ENCODE measurements at regions not wholly inside any gene's neighbourhood (a gene's known extent, or its start where the extent isn't known, plus 50 kb on each side); places are given as distances from the start of the nearest gene placed in this dataset.

GRCh38 chr17:52762147-52762793 is 603.8 kb upstream of the CA10 start:
- Mint-ChIP-seq H3K27me3 (ENCODE audit: low read depth) (no peaks in the 10 kb centered on the region), H3K27ac (no peak overlapping the region)
- no peak for DNase-seq (ENCODE audit: low spot score in 2 of 2, unreplicated experiment in 2 of 2)

DNA sequence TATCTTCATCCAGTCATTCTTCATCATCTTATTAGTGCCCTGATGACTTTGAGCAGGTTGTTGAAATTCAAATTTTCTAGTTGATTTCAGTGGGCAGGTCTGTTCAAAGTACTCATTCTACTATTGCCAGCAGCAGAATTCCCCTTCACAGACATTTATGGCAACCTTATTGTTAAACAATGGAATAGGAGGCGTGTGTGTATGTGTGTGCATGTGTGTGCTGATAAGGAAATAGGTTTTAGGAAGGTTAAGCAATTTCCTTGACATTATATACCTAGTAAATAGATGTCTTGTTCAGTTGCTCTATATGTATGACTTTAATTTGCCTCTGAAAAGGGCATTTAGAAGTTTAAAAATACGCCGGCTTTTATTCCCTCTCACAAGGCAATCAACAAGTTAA is 601.4 kb upstream of the CA10 start:
- Mint-ChIP-seq H3K9me3 (peaks cover 13% of the 10 kb centered on the region), H3K27me3 (ENCODE audit: low read depth) (no peaks in the 10 kb centered on the region), H3K36me3 (no peaks in the 10 kb centered on the region), H3K27ac (no peak overlapping the region), H3K4me1 (no peaks in the 10 kb centered on the region), H3K4me3 (no peak overlapping the region)
- DNase-seq (ENCODE audit: low spot score in 2 of 2, unreplicated experiment in 2 of 2): no peak
- TF ChIP-seq, protein P1, sequence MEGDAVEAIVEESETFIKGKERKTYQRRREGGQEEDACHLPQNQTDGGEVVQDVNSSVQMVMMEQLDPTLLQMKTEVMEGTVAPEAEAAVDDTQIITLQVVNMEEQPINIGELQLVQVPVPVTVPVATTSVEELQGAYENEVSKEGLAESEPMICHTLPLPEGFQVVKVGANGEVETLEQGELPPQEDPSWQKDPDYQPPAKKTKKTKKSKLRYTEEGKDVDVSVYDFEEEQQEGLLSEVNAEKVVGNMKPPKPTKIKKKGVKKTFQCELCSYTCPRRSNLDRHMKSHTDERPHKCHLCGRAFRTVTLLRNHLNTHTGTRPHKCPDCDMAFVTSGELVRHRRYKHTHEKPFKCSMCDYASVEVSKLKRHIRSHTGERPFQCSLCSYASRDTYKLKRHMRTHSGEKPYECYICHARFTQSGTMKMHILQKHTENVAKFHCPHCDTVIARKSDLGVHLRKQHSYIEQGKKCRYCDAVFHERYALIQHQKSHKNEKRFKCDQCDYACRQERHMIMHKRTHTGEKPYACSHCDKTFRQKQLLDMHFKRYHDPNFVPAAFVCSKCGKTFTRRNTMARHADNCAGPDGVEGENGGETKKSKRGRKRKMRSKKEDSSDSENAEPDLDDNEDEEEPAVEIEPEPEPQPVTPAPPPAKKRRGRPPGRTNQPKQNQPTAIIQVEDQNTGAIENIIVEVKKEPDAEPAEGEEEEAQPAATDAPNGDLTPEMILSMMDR (IDR thresholded peaks at IDR 0.05; ENCODE audit: unreplicated experiment): no peak

More at GRCh38 chr17:52762147-52762793, 603.8 kb upstream of the CA10 start:
- TF ChIP-seq, protein P1 (IDR thresholded peaks at IDR 0.05; ENCODE audit: unreplicated experiment): no peak
- Mint-ChIP-seq H3K4me1 (no peaks in the 10 kb centered on the region), H3K36me3 (no peaks in the 10 kb centered on the region), H3K9me3 (peaks cover 34% of the 10 kb centered on the region), H3K4me3 (no peak overlapping the region)

- Mint-ChIP-seq H3K9me3 (peaks cover 6% of the 10 kb centered on the region), H3K36me3 (no peaks in the 10 kb centered on the region), H3K27ac (no peak overlapping the region), H3K4me1 (no peaks in the 10 kb centered on the region), H3K27me3 (ENCODE audit: low read depth) (no peaks in the 10 kb centered on the region), H3K4me3 (no peak overlapping the region)
- DNase-seq (ENCODE audit: low spot score in 2 of 2, unreplicated experiment in 2 of 2): no peak
- TF ChIP-seq, protein P1 (IDR thresholded peaks at IDR 0.05; ENCODE audit: unreplicated experiment): no peak
These were observed 600.0 kb upstream of the CA10 start for GRCh38 chr17:52758481-52758880.

GRCh38 chr17:52756746-52757145 is 598.2 kb upstream of the CA10 start:
- H3K9me3 Mint-ChIP-seq: peaks cover 6% of the 10 kb centered on the region
- H3K4me3 Mint-ChIP-seq: no peak overlapping the region
- H3K4me1 Mint-ChIP-seq: no peaks in the 10 kb centered on the region
- H3K36me3 Mint-ChIP-seq: no peaks in the 10 kb centered on the region
- H3K27me3 Mint-ChIP-seq (ENCODE audit: low read depth): no peaks in the 10 kb centered on the region
- H3K27ac Mint-ChIP-seq: no peak overlapping the region
- TF ChIP-seq, protein P1 (IDR thresholded peaks at IDR 0.05; ENCODE audit: unreplicated experiment): no peak
- DNase-seq (ENCODE audit: low spot score in 2 of 2, unreplicated experiment in 2 of 2): no peak

- no peak for DNase-seq (ENCODE audit: low spot score in 2 of 2, unreplicated experiment in 2 of 2)
- H3K9me3 Mint-ChIP-seq: peaks cover 6% of the 10 kb centered on the region
These were observed 596.3 kb upstream of the CA10 start for GRCh38 chr17:52754838-52755237.

More at GRCh38 chr17:52754838-52755237, 596.3 kb upstream of the CA10 start:
- TF ChIP-seq, protein P1 (IDR thresholded peaks at IDR 0.05; ENCODE audit: unreplicated experiment): no peak
- Mint-ChIP-seq H3K27me3 (ENCODE audit: low read depth) (no peaks in the 10 kb centered on the region), H3K27ac (no peak overlapping the region), H3K4me1 (no peaks in the 10 kb centered on the region), H3K4me3 (no peak overlapping the region), H3K36me3 (no peaks in the 10 kb centered on the region)

Data from mesothelial cell of epicardium (in vitro differentiated cells).